D721Med (cell line): ENCODE measurements at regions not wholly inside any gene's neighbourhood (a gene's known extent, or its start where the extent isn't known, plus 50 kb on each side); places are given as distances from the start of the nearest gene placed in this dataset.

Source experiments
- DNase-seq: peaks from one replicate; pipeline ENCODE4 v3.0.0; 2011; ENCODE audit warnings: low spot score; ENCODE audit not compliant: insufficient read length
- FAIRE-seq: peaks from 2 replicates; lab custom pipeline; 2011; peaks lifted over from hg19 to GRCh38; lab: Jason Lieb, UNC
- TF ChIP-seq, protein P1 (sequence below): IDR thresholded peaks from 2 replicates; pipeline ENCODE4 v1.5.1; 2012; ENCODE audit warnings: mild to moderate bottlenecking, control low read depth; ENCODE audit not compliant: insufficient read depth; ENCODE audit errors: missing control alignments

DNA sequence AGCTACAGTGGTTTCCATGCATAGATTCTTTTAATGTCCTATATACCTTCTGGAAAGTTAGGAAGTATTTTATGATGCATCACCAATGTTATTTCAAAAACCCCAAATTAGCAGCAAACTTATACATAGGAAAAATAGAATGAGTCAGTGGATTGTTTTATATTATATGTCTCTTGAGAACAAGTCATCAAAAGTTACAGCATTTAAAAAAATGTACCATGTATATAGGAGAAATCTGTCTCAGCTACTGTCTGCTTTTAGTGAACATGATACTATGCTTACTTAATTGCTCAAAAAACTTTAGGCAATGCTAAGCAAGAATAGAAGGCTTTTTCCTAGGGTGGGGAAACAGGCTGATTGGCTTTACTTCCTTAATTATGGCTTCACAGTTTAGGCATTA, 365.3 kb downstream of the SAMD5 start:
- TF ChIP-seq, protein P1, sequence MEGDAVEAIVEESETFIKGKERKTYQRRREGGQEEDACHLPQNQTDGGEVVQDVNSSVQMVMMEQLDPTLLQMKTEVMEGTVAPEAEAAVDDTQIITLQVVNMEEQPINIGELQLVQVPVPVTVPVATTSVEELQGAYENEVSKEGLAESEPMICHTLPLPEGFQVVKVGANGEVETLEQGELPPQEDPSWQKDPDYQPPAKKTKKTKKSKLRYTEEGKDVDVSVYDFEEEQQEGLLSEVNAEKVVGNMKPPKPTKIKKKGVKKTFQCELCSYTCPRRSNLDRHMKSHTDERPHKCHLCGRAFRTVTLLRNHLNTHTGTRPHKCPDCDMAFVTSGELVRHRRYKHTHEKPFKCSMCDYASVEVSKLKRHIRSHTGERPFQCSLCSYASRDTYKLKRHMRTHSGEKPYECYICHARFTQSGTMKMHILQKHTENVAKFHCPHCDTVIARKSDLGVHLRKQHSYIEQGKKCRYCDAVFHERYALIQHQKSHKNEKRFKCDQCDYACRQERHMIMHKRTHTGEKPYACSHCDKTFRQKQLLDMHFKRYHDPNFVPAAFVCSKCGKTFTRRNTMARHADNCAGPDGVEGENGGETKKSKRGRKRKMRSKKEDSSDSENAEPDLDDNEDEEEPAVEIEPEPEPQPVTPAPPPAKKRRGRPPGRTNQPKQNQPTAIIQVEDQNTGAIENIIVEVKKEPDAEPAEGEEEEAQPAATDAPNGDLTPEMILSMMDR, result no peak
- DNase-seq (no peak), FAIRE-seq (no peak)

DNA sequence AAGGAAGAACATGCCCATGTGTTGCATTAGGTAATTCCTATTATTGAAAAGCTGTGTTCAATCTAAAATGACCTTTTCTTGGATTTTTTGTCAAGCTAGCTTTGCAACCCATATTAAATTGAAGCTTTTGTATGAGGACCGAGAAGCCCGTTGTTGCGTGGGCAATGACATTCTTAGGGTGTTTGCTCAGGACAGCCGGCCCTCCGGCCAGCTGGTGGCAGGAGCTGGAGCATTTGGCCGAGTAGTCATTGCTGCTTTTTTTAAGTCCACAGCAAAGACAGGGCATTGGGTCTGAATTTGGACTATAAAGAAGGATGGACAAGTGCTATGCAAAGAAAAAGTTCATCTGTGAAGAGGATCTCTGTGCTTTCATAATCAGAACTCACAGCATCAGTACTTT, 365.8 kb downstream of the SAMD5 start:
- FAIRE-seq, result no peak
- TF ChIP-seq, protein P1, result no peak

DNA sequence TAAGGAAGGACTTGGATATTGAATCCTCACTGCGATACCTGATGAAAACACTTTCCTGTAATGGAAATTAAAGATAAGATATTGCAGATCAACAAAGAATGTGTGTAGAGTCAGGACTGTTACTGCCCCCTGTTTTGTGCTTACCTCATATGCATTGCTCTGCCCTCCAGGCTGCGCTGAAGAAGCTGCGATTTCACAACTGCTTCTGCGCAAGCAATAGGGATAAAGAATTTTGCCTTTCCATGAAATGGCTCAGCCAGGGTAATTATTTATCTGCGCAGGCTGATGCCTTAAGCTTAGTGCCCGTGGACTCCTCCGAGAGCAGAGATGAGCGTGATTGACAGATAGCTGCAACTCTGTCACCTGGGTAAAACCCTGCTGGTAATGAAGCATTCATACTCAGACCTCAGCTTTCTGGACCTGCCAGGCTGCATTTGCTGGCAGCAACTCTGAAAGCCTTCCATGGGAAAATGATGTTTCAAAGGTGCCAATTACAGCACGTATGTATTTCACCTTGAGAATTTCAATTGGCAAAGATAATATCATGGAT, 370.6 kb downstream of the SAMD5 start:
- DNase-seq (no peak), FAIRE-seq (no peak)
- TF ChIP-seq, protein P1, result no peak

More for the DNA sequence above, 365.8 kb downstream of the SAMD5 start:
- DNase-seq, result no peak

DNA sequence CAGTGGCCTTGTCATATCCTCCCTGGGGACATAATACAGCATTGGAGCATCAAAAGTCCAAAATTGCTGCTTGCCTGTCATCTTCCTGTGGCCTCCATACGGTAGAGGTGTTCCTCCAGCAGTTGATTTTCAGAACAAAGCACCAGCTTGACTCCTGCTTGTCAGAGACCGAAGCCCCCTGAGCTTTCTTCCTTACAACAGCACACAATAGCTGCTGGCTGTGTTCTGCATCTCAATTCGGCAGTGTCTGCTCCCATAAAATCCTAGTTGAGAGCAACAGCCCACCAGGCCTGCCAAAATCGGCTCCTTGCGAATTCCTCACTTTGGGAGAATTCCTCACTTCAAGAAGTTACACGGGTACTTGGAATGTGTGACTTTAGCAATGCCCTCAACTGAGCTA, 372.9 kb downstream of the SAMD5 start:
- DNase-seq (no peak), FAIRE-seq (no peak)

DNA sequence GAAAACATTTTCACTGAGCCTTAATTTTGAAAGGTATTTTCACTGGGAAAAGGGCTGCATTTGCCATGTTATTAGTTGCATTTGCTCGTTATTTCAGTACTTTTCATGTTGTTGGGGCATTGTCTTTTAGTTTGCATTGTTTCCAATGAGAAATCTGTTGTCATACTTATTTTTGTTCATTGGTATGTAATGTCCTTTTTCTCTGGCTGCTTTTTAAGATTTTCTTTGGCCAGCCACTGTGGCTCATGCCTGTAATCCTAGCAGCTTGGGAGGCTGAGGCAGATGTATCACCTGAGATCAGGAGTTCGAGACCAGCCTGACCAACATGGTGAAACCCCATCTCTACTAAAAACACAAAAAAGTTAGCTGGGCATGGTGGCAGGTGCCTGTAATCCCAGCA, 379.9 kb downstream of the SAMD5 start:
- TF ChIP-seq, protein P1, result no peak
- DNase-seq (no peak), FAIRE-seq (no peak)

More for the DNA sequence above, 372.9 kb downstream of the SAMD5 start:
- TF ChIP-seq, protein P1, result no peak

DNA sequence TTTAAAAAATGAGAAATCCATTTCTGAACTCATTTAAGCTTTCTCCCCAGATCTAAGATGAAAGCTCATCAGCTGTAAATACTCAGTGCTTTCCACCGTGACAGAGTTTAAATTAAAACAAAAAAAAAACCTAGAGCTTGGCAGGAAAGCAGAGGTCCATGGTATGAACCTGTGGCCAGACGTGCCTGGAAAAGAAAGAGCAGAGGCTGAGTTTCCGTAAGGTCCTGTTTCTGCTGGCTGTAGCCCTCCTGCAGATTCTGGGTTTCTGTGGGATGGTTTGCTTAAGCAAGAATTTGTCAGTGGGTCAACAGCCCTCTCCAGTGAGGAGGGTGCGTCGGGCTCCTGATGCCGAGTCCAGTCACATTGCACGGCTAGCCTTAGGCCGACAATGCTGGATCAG, 383.2 kb downstream of the SAMD5 start:
- FAIRE-seq (no peak), DNase-seq (no peak)
- TF ChIP-seq, protein P1, result no peak

DNA sequence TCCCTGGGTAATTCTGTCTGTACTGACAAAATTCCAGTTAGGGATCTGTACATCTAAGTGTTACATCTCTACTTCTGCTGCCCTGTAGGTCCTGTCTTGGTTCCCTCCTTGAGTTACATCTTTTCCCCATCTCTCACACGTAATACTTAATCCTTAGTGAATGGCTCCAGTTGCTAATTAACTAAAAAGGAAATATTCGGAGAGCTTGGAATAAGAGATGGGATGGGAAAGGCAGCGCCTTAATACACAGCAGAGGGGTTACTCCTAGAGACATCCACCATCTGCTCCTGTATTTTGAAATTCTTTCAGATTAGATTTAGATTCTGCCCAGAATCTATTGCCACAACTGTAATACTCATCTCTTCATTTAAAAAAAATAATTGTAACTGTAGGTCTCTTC, 384.0 kb downstream of the SAMD5 start:
- DNase-seq, result no peak
- TF ChIP-seq, protein P1, result no peak
- no peak for FAIRE-seq
